ENCODE measurements at regions not wholly inside any gene's neighbourhood (a gene's known extent, or its start where the extent isn't known, plus 50 kb on each side); places are given as distances from the start of the nearest gene placed in this dataset.

- DNase-seq, result no peak
Measured at GRCh38 chr16:85348065-85348840, 236.0 kb upstream of the CIBAR2 start.

GRCh38 chr16:85348911-85349334 is 236.7 kb upstream of the CIBAR2 start:
- peak; percentile 82 for DNase-seq

DNA sequence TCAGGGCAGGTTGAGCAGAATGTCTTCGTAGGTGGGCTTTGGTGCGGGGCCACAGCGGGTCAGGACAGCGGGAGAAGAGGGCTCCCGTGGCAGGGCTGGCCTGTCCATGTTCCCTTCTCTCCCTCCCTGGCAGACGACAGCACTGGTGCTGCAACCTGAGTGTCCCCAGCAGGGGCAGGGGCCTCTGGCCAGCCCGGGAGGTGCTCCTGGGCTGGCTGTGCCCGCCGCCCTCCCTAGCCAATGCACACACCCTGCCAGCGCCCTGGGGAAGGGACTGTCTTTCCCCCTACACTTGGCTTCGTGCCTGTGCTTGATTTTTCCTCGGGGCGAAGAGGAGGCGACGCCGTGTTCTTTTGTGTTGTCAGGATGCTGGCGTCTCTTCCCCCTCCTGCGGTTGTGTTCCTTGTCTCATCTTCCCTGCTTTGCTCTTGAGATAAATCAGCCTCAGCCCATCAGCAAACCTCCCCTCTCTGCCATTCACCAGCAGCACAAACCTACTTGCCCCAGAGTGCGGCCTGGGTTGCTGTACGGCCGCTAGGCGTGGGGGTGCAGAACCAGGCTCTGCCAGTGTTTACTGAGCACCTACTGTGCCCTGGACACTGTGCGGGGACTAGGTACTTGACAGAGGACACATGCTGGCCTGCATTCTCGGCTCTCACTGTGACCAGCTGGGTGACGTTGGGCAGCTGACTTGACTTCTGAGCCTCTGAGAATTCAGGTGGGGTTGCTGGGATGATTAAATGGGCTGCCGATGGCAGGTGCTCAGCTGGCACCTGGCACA is 237.3 kb upstream of the CIBAR2 start:
- peak; percentile 32 for DNase-seq

DNA sequence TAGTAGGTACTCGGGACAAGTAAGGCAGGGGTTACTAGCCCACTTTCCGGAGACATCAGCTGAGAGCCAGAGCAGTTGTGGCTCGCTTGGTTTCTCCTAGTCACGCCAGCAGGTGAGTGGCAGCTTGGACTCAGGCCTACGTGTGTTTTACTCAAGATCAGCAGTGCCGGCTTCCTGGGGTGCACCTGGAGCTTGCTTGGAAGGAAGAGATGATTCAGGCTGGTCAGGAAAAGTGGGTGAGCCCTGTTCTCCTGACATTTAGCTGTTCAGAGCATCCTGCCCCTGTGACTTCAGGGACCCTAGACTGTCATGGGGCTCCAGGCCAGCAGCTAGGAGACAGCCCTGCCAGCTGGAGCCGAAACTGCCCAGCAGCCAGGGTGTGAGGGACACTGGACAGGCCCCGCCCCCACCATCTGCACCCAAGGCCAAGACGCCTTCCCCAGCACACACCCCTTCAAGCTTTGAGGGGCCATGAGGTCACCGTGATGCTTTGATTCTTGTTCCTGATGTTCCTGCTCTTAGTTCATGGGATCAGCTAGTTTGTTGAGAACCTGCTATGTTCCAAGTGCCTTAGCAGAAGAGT is 238.0 kb upstream of the CIBAR2 start:
- no peak for DNase-seq

GRCh38 chr16:85350973-85351372 is 238.7 kb upstream of the CIBAR2 start:
- peak; percentile 97 for DNase-seq

- DNase-seq, result no peak
Measured at GRCh38 chr16:85353013-85353412, 240.7 kb upstream of the CIBAR2 start.

DNA sequence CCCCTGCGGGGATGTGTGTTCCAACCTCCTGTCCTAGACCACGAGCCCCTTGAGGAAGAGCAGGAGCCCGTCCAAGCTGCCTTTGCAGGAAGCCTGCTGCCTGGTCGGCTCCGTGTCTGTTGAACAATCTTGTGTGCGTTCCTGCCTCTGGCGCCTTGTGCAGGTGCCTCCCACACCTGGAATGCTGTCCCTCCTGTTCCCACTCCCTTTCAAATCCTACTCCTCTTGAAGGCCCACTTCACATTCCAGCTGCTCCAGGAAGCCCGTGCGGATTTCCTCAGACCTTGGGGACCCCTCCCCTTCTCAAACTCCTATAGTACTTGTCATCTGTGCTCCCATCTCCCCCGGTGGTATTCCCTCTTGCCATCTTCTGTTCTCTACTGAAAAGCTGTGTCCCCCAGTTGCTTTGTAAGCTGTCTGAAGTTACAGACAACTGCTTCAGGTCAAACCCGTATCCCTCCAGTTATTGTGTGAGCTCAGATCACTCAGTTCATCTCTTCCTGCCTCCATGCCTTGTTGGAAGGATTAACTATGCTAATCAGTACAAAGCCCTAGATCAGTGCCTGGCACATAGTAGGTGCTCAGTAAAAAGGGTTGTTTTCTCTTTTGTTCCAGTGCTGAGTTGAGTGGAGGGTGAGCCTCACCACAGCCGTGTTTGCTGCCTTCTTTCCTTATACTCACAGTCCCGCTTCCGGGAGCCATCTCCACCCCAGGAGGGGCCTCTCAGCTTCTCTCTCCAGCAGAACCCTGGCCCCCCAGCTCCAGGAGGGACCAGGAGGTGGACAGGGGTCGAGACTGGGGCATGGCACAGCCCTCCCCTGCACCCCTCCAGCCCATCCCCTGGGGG is 241.8 kb upstream of the CIBAR2 start:
- DNase-seq, result no peak

DNA sequence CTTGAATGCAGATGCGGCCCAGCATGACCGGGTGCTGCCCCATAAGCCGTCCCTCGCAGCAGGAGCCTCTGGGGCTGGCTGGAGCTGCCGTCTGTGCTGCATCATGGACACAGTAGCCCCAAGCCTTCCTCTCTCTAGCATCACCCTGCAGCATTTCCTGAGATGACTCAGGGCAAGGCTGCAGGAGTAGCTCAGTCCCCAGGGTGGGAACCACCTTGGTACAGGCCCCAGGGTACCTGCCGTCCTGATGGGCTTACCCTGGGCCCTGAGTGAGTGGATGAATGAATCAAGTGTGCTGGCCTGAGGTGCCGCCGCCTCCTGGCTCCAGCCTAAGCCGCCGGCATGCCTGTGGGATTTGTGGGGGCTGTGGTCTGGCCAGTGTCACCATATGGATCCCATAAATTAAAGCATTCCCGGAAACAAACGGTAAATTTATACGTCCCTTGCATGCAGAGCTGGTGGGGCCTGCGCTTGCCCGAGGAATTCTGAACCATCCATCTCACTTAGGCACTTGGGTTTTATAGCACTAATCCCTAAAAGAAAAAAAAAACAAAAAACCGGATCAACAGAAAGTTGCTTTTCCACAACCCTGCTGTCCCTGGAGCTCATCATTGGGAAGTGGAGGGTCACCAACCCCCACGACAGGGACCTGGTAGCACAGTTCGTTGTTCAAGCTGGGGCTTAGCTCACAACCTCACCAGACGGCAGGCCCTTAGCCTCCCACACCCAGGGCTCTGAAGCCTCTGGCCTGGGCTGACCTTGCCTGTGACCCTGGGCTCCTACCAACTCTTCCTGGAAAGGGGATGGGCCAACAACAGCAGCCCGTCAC is 242.6 kb upstream of the CIBAR2 start:
- DNase-seq, result no peak

- DNase-seq, result no peak
Measured at GRCh38 chr16:85355515-85355837, 243.2 kb upstream of the CIBAR2 start.

DNA sequence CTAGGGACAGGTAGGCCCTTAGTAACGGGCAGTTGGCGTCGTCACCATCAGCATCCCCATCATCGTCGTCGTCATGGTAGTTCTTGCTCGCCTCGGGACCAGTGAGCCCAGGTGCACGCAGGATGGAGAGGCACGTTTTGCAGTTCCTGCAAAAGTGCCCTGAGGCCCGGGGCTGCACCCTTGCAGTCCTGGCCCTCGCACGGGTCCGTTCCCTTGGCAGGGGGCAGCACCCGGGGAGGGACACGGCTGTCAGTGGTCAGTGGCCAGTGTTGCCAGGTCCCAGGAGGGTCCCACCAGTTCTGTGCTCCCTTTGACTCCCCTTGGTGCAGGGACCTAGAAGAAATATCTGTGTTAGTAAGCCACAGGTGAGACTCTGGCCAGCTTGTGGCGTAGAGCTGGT is 243.9 kb upstream of the CIBAR2 start:
- DNase-seq, result no peak

GRCh38 chr16:85357323-85357722 is 245.1 kb upstream of the CIBAR2 start:
- no peak for DNase-seq

DNA sequence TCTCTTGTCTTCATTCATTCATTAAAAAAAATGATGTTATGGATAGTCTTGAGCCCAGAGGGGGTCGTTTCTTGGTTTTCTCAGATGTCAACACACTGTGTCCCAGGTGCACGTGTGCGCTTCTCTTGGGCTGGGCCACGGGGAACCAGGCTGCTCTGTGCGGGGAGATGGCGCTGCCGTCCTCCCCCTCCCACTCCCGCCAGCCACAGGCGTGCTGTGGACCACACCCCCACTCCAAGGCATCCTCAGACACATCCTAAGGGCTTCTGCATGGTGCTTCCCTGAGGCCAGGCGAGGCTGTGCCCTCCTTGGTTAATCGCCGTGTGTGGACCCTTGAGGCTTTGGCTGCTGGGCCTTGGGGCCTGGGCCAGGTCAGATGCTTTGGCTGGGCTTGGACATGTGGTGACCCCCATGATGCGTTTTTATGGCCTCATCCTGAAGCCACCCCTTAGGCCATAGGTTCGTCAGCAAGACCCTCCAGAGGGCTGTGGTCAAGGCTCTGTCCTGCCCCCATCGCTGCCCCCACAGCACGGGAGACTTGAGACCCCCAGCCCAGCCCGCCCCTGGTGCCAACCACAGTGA is 245.7 kb upstream of the CIBAR2 start:
- DNase-seq, result no peak

- DNase-seq, result no peak
Measured at GRCh38 chr16:85358704-85359146, 246.5 kb upstream of the CIBAR2 start.

DNA sequence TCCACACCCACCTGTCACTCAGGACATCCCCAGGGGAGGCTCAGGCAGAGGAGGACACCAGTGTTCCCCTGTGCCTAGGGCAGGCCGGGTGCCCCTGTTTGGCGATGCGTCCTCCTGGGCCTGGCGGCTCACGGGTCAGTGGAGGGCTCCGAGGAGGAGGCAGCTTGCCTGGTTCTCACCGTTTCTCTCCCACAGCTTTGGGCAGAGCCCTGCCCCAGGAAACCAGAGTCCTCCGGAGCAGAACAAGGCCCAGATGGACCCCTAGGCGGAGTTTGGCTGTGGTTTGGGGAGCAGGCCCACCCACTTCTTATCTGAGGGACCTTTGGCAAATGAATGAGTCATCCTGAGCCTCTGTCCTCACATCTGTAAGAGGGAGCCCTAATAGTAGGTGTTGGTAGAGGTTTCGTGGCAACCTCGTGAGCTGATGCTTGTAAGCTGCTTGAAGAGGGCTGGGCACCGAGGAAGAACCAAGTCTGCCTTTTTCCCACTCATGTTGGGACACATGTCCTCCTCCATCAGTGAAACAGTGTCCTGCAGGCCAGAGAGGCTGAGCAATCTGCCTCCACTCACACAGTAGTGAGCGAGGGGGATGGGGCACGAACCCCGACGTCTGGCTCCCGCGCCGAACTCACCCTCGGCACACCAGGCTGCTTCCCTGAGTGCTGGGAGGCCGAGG is 247.0 kb upstream of the CIBAR2 start:
- no peak for DNase-seq

- peak; percentile 89 for DNase-seq
Measured at GRCh38 chr16:85360323-85361277, 248.3 kb upstream of the CIBAR2 start.

DNA sequence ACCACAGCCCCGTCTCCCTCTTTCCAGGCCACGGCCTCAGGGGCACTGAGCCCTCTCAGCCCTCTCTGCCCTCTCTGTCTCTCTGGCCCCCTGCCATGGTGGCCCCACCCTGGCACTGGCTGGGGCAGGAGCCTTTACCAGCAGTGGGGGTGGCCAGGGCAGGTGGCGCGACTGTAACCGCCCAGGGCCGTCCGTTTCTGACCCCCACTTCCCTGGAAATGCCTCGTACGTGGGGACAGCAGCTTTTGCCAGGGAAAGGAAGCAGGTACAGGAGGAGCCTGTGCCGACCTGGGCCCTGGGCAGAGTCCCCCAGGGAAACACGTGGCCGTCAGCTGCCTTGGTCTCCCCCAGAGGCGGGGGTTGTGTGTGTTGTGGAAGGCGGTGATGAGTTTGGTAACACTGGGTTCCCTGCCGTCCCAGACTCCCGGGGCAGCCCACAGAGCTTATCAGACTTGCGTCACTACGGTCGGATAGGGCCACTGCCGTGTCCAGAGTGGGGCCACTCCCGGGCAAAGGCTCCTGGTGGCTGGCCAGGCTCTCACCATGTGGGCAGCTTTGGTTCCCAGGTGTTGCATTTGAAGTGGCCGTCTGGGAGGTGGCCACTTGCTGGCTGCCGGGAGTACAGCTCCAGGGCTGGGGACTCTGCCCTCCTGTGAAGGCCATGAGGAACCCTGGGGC is 249.3 kb upstream of the CIBAR2 start:
- DNase-seq, result no peak

DNA sequence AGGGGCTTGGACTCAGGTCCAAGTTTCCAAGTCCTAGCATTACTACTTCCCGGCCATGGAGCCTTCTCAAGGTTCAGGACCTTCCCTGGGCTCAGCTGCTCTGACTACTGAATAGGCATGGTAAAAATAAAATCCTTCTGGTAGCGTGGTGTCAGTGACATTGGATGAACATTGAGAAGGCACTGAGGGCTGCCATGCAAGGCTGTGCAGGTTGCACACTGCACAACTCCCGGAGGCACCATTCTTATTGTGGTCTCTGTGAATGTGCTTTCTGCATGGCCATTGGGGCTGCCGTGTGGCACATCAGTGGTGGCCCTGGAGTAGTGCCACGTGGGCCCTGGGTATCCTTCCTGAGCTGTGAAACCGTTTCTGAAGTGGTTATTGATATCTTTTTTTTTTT is 250.2 kb upstream of the CIBAR2 start:
- no peak for DNase-seq

GRCh38 chr16:85363427-85363826 is 249.7 kb upstream of the GSE1 start:
- no peak for DNase-seq

GRCh38 chr16:85363881-85364280 is 249.2 kb upstream of the GSE1 start:
- no peak for DNase-seq
